K562 (cell line): ENCODE measurements at regions not wholly inside any gene's neighbourhood (a gene's known extent, or its start where the extent isn't known, plus 50 kb on each side); places are given as distances from the start of the nearest gene placed in this dataset.

Source experiments
- EP300 ChIP-seq: IDR thresholded peaks from 2 replicates; pipeline ENCODE4 v1.6.1; 2012; ENCODE audit warnings: low read length, improper control_type of control experiment
- ETV5 ChIP-seq: sonication (generic); formaldehyde crosslinking; IDR thresholded peaks from 2 replicates; pipeline ENCODE4 v1.4.0; 2020; ENCODE audit warnings: low read depth, mild to moderate bottlenecking, missing genetic modification reagents
- EZH2 ChIP-seq: IDR thresholded peaks from 2 replicates; pipeline ENCODE4 v1.6.1; 2012; ENCODE audit warnings: low read depth, mild to moderate bottlenecking, inconsistent platforms, low read length, borderline replicate concordance
- L3MBTL2 ChIP-seq: fragments of 450-650 bp; IDR thresholded peaks from 2 replicates; pipeline ENCODE4 v1.6.1; 2016; ENCODE audit warnings: mild to moderate bottlenecking, moderate library complexity
- POLR2A ChIP-seq: fragments of 450-650 bp; conservative IDR thresholded peaks from 2 replicates; pipeline ENCODE4 v1.6.1; 2016
- ZFX ChIP-seq: sonication (generic); formaldehyde crosslinking; IDR thresholded peaks from 2 replicates; pipeline ENCODE4 v1.8.0; 2022; ENCODE audit warnings: mild to moderate bottlenecking, missing genetic modification reagents, moderate library complexity
- TF ChIP-seq, protein P1 (sequence below), 3 experiments: IDR thresholded peaks in 2 of 3; conservative IDR thresholded peaks in 1 of 3; 2 replicates each; pipeline ENCODE4 v1.5.1; 2011 to 2012; ENCODE audit warnings: low read length in 3 of 3, mild to moderate bottlenecking in 3 of 3, control low read depth in 2 of 3, improper control_type of control experiment in 1 of 3, inconsistent platforms in 1 of 3, low read depth in 1 of 3, mixed read lengths in 1 of 3, moderate library complexity in 1 of 3; ENCODE audit not compliant: insufficient read depth in 2 of 3

DNA sequence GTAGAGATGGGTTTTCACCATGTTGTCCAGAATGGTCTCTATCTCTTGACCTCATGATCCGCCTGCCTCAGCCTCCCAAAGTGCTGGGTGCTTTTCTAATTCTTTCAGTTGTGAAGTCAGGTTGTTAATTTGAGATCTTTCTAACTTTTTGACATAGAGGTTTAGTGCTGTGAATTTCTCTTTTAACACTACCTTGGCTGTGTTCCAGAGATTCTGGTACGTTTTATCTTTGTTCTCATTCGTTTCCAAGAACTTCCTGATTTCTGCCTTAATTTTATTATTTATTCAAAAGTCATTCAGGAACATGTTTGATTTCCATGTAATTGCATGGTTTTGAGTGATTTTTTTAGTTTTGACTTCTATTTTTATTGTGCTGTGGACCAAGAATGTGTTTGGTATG is 63.5 kb upstream of the CCDC54 start:
- TF ChIP-seq, protein P1, sequence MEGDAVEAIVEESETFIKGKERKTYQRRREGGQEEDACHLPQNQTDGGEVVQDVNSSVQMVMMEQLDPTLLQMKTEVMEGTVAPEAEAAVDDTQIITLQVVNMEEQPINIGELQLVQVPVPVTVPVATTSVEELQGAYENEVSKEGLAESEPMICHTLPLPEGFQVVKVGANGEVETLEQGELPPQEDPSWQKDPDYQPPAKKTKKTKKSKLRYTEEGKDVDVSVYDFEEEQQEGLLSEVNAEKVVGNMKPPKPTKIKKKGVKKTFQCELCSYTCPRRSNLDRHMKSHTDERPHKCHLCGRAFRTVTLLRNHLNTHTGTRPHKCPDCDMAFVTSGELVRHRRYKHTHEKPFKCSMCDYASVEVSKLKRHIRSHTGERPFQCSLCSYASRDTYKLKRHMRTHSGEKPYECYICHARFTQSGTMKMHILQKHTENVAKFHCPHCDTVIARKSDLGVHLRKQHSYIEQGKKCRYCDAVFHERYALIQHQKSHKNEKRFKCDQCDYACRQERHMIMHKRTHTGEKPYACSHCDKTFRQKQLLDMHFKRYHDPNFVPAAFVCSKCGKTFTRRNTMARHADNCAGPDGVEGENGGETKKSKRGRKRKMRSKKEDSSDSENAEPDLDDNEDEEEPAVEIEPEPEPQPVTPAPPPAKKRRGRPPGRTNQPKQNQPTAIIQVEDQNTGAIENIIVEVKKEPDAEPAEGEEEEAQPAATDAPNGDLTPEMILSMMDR (IDR thresholded peaks at IDR 0.05 in 2 of 3, conservative IDR thresholded peaks at IDR 0.05 in 1 of 3; ENCODE audit: insufficient read depth in 2 of 3, low read depth in 1 of 3, low read length in 3 of 3), result no peak
- TF ChIP-seq EZH2 (no peak), L3MBTL2 (no peak), ETV5 (no peak), ZFX (CRISPR knock-in tag) (no peak), POLR2A (no peak), EP300 (no peak)
